Smooth muscle cell (in vitro differentiated cells): ENCODE measurements at regions not wholly inside any gene's neighbourhood (a gene's known extent, or its start where the extent isn't known, plus 50 kb on each side); places are given as distances from the start of the nearest gene placed in this dataset.
A peak's percentile ranks its signal among the peaks of the same experiment; 100 is the strongest.

Experiments
- DNase-seq: peaks from one replicate; lab custom pipeline; 2025; ENCODE audit not compliant: unreplicated experiment; lab: John Stamatoyannopoulos, UW
- H2AFZ ChIP-seq: fragments of 200-600 bp; sonication (generic); 2 replicates; pipeline ENCODE4 v1.6.0; 2016; ENCODE audit warnings: antibody characterized with exemption, low read depth, mild to moderate bottlenecking
- H3F3A ChIP-seq: fragments of 200-600 bp; sonication (generic); 2 replicates; pipeline ENCODE4 v1.6.0; 2017; ENCODE audit warnings: antibody characterized with exemption, low read depth
- H3K27ac ChIP-seq: fragments of 200-600 bp; sonication (generic); 2 replicates; pipeline ENCODE4 v1.5.1; 2016; ENCODE audit warnings: low read depth, mild to moderate bottlenecking
- H3K27me3 ChIP-seq: fragments of 200-600 bp; sonication (generic); 2 replicates; pipeline ENCODE4 v1.6.1; 2016; ENCODE audit warnings: low read depth, mild to moderate bottlenecking
- H3K36me3 ChIP-seq: fragments of 200-600 bp; sonication (generic); 2 replicates; pipeline ENCODE4 v1.5.1; 2016; ENCODE audit warnings: low read depth
- H3K4me1 ChIP-seq: fragments of 200-600 bp; sonication (generic); 2 replicates; pipeline ENCODE4 v1.5.1; 2016; ENCODE audit warnings: low read depth
- H3K4me2 ChIP-seq: fragments of 200-600 bp; sonication (generic); 2 replicates; pipeline ENCODE4 v1.6.0; 2016; ENCODE audit warnings: mild to moderate bottlenecking
- H3K4me3 ChIP-seq: fragments of 200-600 bp; sonication (generic); 2 replicates; pipeline ENCODE4 v1.5.1; 2016; ENCODE audit warnings: mild to moderate bottlenecking
- H3K79me2 ChIP-seq: fragments of 200-600 bp; sonication (generic); 2 replicates; pipeline ENCODE4 v1.6.0; 2016; ENCODE audit warnings: low read depth, mild to moderate bottlenecking
- H3K9ac ChIP-seq: fragments of 200-600 bp; sonication (generic); 2 replicates; pipeline ENCODE4 v1.6.0; 2016; ENCODE audit warnings: low read depth
- H3K9me3 ChIP-seq: fragments of 200-600 bp; sonication (generic); replicated peaks from 2 replicates; pipeline ENCODE4 v1.5.1; 2016; ENCODE audit warnings: low read depth
- H4K20me1 ChIP-seq: fragments of 200-600 bp; sonication (generic); 2 replicates; pipeline ENCODE4 v1.6.0; 2016; ENCODE audit warnings: low read depth
- WGBS: methylation state at CpG from one replicate; pipeline ENCODE4 v1.1.7; 2016; ENCODE audit warnings: low lambda C conversion rate; 5-methylcytosine and 5-hydroxymethylcytosine counted together
- TF ChIP-seq, protein P1 (sequence below): fragments of 200-600 bp; sonication (generic); IDR thresholded peaks from 2 replicates; pipeline ENCODE4 v1.5.1; 2017; ENCODE audit warnings: borderline replicate concordance, mild to moderate bottlenecking, antibody characterized with exemption; ENCODE audit not compliant: insufficient read depth, poor library complexity, severe bottlenecking

- peak overlapping the region; percentile 52 for H2AFZ ChIP-seq
- TF ChIP-seq, protein P1, sequence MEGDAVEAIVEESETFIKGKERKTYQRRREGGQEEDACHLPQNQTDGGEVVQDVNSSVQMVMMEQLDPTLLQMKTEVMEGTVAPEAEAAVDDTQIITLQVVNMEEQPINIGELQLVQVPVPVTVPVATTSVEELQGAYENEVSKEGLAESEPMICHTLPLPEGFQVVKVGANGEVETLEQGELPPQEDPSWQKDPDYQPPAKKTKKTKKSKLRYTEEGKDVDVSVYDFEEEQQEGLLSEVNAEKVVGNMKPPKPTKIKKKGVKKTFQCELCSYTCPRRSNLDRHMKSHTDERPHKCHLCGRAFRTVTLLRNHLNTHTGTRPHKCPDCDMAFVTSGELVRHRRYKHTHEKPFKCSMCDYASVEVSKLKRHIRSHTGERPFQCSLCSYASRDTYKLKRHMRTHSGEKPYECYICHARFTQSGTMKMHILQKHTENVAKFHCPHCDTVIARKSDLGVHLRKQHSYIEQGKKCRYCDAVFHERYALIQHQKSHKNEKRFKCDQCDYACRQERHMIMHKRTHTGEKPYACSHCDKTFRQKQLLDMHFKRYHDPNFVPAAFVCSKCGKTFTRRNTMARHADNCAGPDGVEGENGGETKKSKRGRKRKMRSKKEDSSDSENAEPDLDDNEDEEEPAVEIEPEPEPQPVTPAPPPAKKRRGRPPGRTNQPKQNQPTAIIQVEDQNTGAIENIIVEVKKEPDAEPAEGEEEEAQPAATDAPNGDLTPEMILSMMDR: no peak
Observed at GRCh38 chr18:72412927-72413326, 131.2 kb downstream of the CBLN2 start.

DNA sequence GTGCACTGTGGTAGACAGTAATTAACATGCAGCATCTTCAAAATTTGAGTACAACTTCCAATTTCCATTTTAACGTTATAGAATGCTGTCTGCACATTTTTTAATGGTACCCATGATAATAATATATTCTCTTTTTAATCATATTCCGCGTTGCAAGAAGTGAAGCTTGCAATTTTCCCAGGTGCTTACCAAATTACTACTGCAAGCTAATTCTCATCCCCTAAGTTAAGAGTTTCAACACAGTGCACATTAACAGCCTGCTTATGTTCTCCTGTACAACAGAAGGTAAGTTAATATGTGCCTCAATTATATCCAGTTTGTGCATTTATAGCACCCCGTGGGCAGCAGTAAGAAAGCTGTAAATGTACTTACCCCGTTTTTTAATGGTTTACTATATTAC, 132.9 kb downstream of the CBLN2 start:
- Histone ChIP-seq H3K4me3 (no peak overlapping the region), H3K27me3 (no peaks in the 10 kb centered on the region), H3K79me2 (no peaks in the 10 kb centered on the region), H3K9me3 (no peaks in the 10 kb centered on the region), H4K20me1 (no peaks in the 10 kb centered on the region), H3K4me2 (no peak overlapping the region), H3F3A (no peaks in the 10 kb centered on the region), H3K27ac (no peak overlapping the region), H2AFZ (no peak overlapping the region), H3K36me3 (no peaks in the 10 kb centered on the region), H3K9ac (no peak overlapping the region), H3K4me1 (no peaks in the 10 kb centered on the region)
- TF ChIP-seq, protein P1: no peak
- no peak for DNase-seq
- WGBS: 72% methylated on average over 5 of the region's 5 CpGs

More at GRCh38 chr18:72412927-72413326, 131.2 kb downstream of the CBLN2 start:
- Histone ChIP-seq H3K36me3 (no peaks in the 10 kb centered on the region), H3K4me3 (no peak overlapping the region), H3K4me2 (peak overlapping the region; percentile 59), H3K9ac (no peak overlapping the region), H3K9me3 (no peaks in the 10 kb centered on the region), H3K79me2 (no peaks in the 10 kb centered on the region), H3F3A (no peaks in the 10 kb centered on the region), H4K20me1 (no peaks in the 10 kb centered on the region), H3K27ac (no peak overlapping the region), H3K4me1 (no peaks in the 10 kb centered on the region), H3K27me3 (no peaks in the 10 kb centered on the region)
- DNase-seq: no peak
- 50% methylated on average over 5 of the region's 5 CpGs for WGBS

DNA sequence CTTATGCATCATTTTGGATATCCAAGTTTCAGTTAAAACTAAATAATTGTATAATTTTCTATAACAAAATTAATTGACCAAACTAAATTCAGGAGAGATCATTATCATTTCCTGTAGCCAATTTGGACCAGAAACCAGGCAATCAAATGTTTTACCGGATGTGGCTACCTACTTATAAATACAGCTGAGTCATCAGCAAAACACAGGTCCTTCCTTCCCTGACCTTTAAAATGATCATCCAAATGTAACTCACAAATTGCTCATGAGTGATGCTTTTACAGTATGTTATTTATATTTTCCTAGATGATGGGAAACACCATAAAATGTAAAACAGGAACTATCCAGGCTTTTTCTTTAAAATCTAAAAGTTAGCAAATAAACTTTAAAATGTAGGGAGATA, 133.7 kb downstream of the CBLN2 start:
- Histone ChIP-seq H2AFZ (no peak overlapping the region), H3K36me3 (no peaks in the 10 kb centered on the region), H3K9me3 (no peaks in the 10 kb centered on the region), H3K27ac (no peak overlapping the region), H3F3A (no peaks in the 10 kb centered on the region), H3K4me3 (no peak overlapping the region), H3K9ac (no peak overlapping the region), H3K4me2 (no peak overlapping the region), H3K27me3 (no peaks in the 10 kb centered on the region), H4K20me1 (no peaks in the 10 kb centered on the region), H3K4me1 (no peaks in the 10 kb centered on the region), H3K79me2 (no peaks in the 10 kb centered on the region)
- DNase-seq: no peak
- 92% methylated on average over 1 of the region's 1 CpG for WGBS
- TF ChIP-seq, protein P1: no peak

DNA sequence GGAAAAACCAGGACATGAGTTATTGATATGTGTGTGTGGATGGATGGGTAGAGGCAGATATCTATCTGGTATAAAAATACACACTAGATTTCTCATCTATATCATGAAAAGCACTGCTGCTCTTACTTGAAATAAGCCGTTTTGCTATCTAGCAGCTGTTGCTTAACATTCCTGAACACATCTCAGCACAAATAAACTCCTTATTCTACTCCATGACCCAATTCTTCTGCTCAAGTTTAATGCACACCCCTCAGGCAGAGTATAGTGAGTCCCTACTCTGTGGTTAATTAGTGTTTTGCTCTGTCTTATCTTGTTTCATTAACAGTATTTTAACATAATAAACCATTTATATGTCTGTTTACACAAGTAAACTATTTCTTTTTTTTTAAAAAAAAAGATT, 134.2 kb downstream of the CBLN2 start:
- H3K27ac ChIP-seq: no peak overlapping the region
- no peaks in the 10 kb centered on the region for H4K20me1 ChIP-seq
- no peaks in the 10 kb centered on the region for H3K79me2 ChIP-seq
- H3K27me3 ChIP-seq: no peaks in the 10 kb centered on the region
- no peaks in the 10 kb centered on the region for H3K4me1 ChIP-seq
- no peak overlapping the region for H3K4me3 ChIP-seq
- H3K36me3 ChIP-seq: no peaks in the 10 kb centered on the region
- 31% methylated on average over 1 of the region's 1 CpG for WGBS
- no peak overlapping the region for H3K4me2 ChIP-seq
- TF ChIP-seq, protein P1: no peak
- no peaks in the 10 kb centered on the region for H3K9me3 ChIP-seq
- H2AFZ ChIP-seq: no peak overlapping the region
- no peaks in the 10 kb centered on the region for H3F3A ChIP-seq
- no peak overlapping the region for H3K9ac ChIP-seq
- DNase-seq: no peak
